HCEC 1CT (cell line): ENCODE measurements at regions not wholly inside any gene's neighbourhood (a gene's known extent, or its start where the extent isn't known, plus 50 kb on each side); places are given as distances from the start of the nearest gene placed in this dataset.

Experiments used
- DNase-seq: peaks from one replicate; pipeline ENCODE4 v3.0.0-alpha.2; 2017

GRCh38 chrX:30949554-30949953 lies 60.5 kb upstream of the TAB3 start:
- DNase-seq, result no peak

- no peak for DNase-seq
Observed at GRCh38 chrX:30948626-30949025, 59.6 kb upstream of the TAB3 start.

GRCh38 chrX:30948051-30948450 lies 59.0 kb upstream of the TAB3 start:
- DNase-seq, result no peak

GRCh38 chrX:30943984-30944383 lies 54.9 kb upstream of the TAB3 start:
- DNase-seq, result no peak

GRCh38 chrX:30941898-30942297 lies 52.8 kb upstream of the TAB3 start:
- no peak for DNase-seq

- DNase-seq, result no peak
Observed at GRCh38 chrX:30939928-30940327, 50.9 kb upstream of the TAB3 start.
